CD4-positive, alpha-beta T cell (primary cell): ENCODE measurements at regions not wholly inside any gene's neighbourhood (a gene's known extent, or its start where the extent isn't known, plus 50 kb on each side); places are given as distances from the start of the nearest gene placed in this dataset.

Experiments used
- ATAC-seq: fragments of 200-7000 bp; cut with Tn5 transposase; one replicate; pipeline ENCODE4 v1.10.0; 2022; ENCODE audit warnings: mild to moderate bottlenecking; ENCODE audit not compliant: poor library complexity
- CTCF ChIA-PET: fragments of 350-600 bp; sonication (Branson Sonifier 250); formaldehyde crosslinking; loops from one replicate; lab custom pipeline; 2021; ENCODE audit warnings: antibody characterized with exemption, inconsistent platforms; lab: Charles Lee
- POLR2A ChIA-PET: fragments of 350-600 bp; sonication (Branson Sonifier 250); formaldehyde crosslinking; loops from one replicate; lab custom pipeline; 2021; ENCODE audit warnings: antibody characterized with exemption, inconsistent platforms; lab: Charles Lee
- DNase-seq, 14 experiments: peaks; one replicate each; pipeline ENCODE4 v3.0.0-alpha.2; 2013 to 2020; ENCODE audit warnings: mixed read lengths in 2 of 14
- H3K27ac ChIP-seq, 2 donors: one replicate each; pipeline versions ENCODE4 v1.5.1 to v1.7.0; 2013; ENCODE audit warnings: low read length in 2 of 2, low read depth in 1 of 2, mild to moderate bottlenecking in 1 of 2
- H3K27me3 ChIP-seq, 2 experiments: 1 replicate in 1 of 2; 2 replicates in 1 of 2; pipeline versions ENCODE4 v1.6.1 to v1.7.0; 2013; ENCODE audit warnings: low read length in 2 of 2, control low read depth in 1 of 2, mild to moderate bottlenecking in 1 of 2, moderate library complexity in 1 of 2; ENCODE audit not compliant: insufficient read depth in 2 of 2, control insufficient read depth in 1 of 2
- H3K36me3 ChIP-seq: one replicate; pipeline ENCODE4 v1.6.1; 2013; ENCODE audit warnings: low read length, control low read depth; ENCODE audit not compliant: insufficient read depth
- H3K4me1 ChIP-seq: one replicate; pipeline ENCODE4 v1.6.1; 2013; ENCODE audit warnings: low read length, control low read depth; ENCODE audit not compliant: insufficient read depth
- H3K4me3 ChIP-seq: one replicate; pipeline ENCODE4 v1.5.1; 2013; ENCODE audit warnings: mild to moderate bottlenecking, low read length, moderate library complexity
- H3K9me3 ChIP-seq, 2 experiments: 1 replicate in 1 of 2; 2 replicates in 1 of 2; pipeline versions ENCODE4 v1.6.1 to v1.7.0; 2013; ENCODE audit warnings: low read length in 2 of 2, mild to moderate bottlenecking in 2 of 2, control low read depth in 1 of 2, moderate library complexity in 1 of 2; ENCODE audit not compliant: control insufficient read depth in 1 of 2, insufficient read depth in 1 of 2
- H3K27ac Mint-ChIP-seq: one replicate; pipeline ENCODE4 v1.8.0; 2020; ENCODE audit warnings: mixed read lengths
- H3K27me3 Mint-ChIP-seq: one replicate; pipeline ENCODE4 v1.8.0; 2021; ENCODE audit warnings: mixed read lengths
- H3K36me3 Mint-ChIP-seq: one replicate; pipeline ENCODE4 v1.8.0; 2021; ENCODE audit warnings: low read depth, mixed read lengths
- H3K4me1 Mint-ChIP-seq: one replicate; pipeline ENCODE4 v1.8.0; 2021; ENCODE audit warnings: low read depth, mixed read lengths
- H3K4me3 Mint-ChIP-seq: one replicate; pipeline ENCODE4 v1.8.0; 2020; ENCODE audit warnings: mild to moderate bottlenecking, mixed read lengths
- H3K9me3 Mint-ChIP-seq: one replicate; pipeline ENCODE4 v1.8.0; 2020; ENCODE audit warnings: mixed read lengths
- intact Hi-C, 2 experiments: fragments of 100-400 bp; cut with DNase I in 1 of 2; cut with micrococcal nuclease in 1 of 2; formaldehyde crosslinking; loops; one replicate each; pipeline versions ENCODE4 v1.15.1 to v1.9.0; 2023 to 2025; cut with DNase I, micrococcal nuclease
- TF ChIP-seq, protein P1 (sequence below): fragments of 200-600 bp; IDR thresholded peaks from one replicate; pipeline ENCODE4 v1.8.0; 2022; ENCODE audit warnings: antibody characterized with exemption, mild to moderate bottlenecking

DNA sequence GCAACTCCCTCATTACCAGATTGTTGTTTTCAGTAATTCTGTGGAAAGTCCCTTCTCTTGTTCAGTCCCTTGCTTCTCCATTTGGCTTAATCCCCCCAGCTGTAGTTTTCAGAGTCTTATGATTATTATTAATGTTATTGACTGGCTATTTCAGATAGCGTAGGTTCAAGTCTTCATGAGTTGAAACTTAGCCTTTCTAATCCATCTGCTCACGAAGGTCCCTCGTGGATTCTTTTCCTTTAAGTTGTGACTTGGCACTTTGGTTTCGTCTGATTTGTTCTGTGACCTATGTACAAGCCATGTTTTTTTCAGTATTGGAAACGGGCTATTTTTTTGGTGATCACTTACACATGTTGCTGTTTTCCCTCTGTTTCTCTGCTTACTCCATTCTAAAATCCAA is 260.3 kb downstream of the TMEM167A start:
- DNase-seq, result no peak
- no peaks in the 10 kb centered on the region for H3K9me3 ChIP-seq
- ChIA-PET POLR2A (no interaction called here), CTCF (no interaction called here)
- no peak for ATAC-seq
- H3K27ac Mint-ChIP-seq, result no peak overlapping the region
- H3K27ac ChIP-seq, result no peak overlapping the region
- no peaks in the 10 kb centered on the region for H3K36me3 Mint-ChIP-seq
- no peak overlapping the region for H3K4me3 ChIP-seq
- no peaks in the 10 kb centered on the region for H3K36me3 ChIP-seq
- H3K27me3 ChIP-seq, result no peaks in the 10 kb centered on the region
- TF ChIP-seq, protein P1, sequence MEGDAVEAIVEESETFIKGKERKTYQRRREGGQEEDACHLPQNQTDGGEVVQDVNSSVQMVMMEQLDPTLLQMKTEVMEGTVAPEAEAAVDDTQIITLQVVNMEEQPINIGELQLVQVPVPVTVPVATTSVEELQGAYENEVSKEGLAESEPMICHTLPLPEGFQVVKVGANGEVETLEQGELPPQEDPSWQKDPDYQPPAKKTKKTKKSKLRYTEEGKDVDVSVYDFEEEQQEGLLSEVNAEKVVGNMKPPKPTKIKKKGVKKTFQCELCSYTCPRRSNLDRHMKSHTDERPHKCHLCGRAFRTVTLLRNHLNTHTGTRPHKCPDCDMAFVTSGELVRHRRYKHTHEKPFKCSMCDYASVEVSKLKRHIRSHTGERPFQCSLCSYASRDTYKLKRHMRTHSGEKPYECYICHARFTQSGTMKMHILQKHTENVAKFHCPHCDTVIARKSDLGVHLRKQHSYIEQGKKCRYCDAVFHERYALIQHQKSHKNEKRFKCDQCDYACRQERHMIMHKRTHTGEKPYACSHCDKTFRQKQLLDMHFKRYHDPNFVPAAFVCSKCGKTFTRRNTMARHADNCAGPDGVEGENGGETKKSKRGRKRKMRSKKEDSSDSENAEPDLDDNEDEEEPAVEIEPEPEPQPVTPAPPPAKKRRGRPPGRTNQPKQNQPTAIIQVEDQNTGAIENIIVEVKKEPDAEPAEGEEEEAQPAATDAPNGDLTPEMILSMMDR, result no peak
- intact Hi-C loops, result no loop called here
- no peak overlapping the region for H3K4me3 Mint-ChIP-seq
- H3K4me1 Mint-ChIP-seq, result peaks cover 8% of the 10 kb centered on the region
- no peaks in the 10 kb centered on the region for H3K9me3 Mint-ChIP-seq
- H3K27me3 Mint-ChIP-seq, result no peaks in the 10 kb centered on the region
- H3K4me1 ChIP-seq, result no peaks in the 10 kb centered on the region

- H3K9me3 ChIP-seq, result no peaks in the 10 kb centered on the region
- intact Hi-C loops, result no loop called here
- DNase-seq (no peak), ATAC-seq (no peak)
- no peak overlapping the region for H3K4me3 ChIP-seq
- TF ChIP-seq, protein P1, result no peak
- POLR2A ChIA-PET, result no interaction called here
- H3K27ac ChIP-seq, result no peak overlapping the region
- no peaks in the 10 kb centered on the region for H3K36me3 Mint-ChIP-seq
- no peaks in the 10 kb centered on the region for H3K36me3 ChIP-seq
- peaks cover 8% of the 10 kb centered on the region for H3K4me1 Mint-ChIP-seq
- no peak overlapping the region for H3K4me3 Mint-ChIP-seq
- CTCF ChIA-PET, result no interaction called here
- no peaks in the 10 kb centered on the region for H3K27me3 Mint-ChIP-seq
- no peaks in the 10 kb centered on the region for H3K4me1 ChIP-seq
- H3K9me3 Mint-ChIP-seq, result no peaks in the 10 kb centered on the region
- no peak overlapping the region for H3K27ac Mint-ChIP-seq
- H3K27me3 ChIP-seq, result no peaks in the 10 kb centered on the region
Observed at GRCh38 chr5:82815871-82816270, 261.3 kb downstream of the TMEM167A start.

DNA sequence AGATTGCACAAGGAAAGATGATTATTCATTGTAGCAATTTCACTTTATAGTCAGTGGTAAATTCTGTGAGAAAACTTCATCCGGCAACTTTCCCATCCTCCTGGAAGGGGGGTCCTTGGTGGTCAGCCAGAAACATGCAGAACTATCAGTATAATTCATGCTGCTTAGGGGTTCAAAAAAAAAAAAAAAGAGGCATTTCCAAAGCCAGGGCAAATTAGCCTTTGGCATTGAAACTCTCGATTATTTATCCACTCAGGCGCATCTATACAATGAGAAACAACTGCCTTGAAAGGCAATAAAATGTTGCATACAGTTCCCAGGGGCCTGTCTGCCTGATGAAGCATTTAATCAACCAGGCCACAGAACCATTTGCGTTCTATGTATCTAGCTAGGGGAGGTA is 263.3 kb downstream of the TMEM167A start:
- Histone ChIP-seq H3K4me3 (no peak overlapping the region), H3K27ac (no peak overlapping the region), H3K36me3 (no peaks in the 10 kb centered on the region), H3K4me1 (no peaks in the 10 kb centered on the region), H3K9me3 (no peaks in the 10 kb centered on the region), H3K27me3 (no peaks in the 10 kb centered on the region)
- POLR2A ChIA-PET, result no interaction called here
- ATAC-seq (no peak), DNase-seq (no peak)
- no peak overlapping the region for H3K27ac Mint-ChIP-seq
- H3K4me1 Mint-ChIP-seq, result no peaks in the 10 kb centered on the region
- CTCF ChIA-PET, result no interaction called here
- H3K4me3 Mint-ChIP-seq, result no peak overlapping the region
- TF ChIP-seq, protein P1, result no peak
- intact Hi-C loops, result no loop called here
- H3K27me3 Mint-ChIP-seq, result no peaks in the 10 kb centered on the region
- H3K9me3 Mint-ChIP-seq, result no peaks in the 10 kb centered on the region
- no peaks in the 10 kb centered on the region for H3K36me3 Mint-ChIP-seq
